GM23338 (cell line): ENCODE measurements at regions not wholly inside any gene's neighbourhood (a gene's known extent, or its start where the extent isn't known, plus 50 kb on each side); places are given as distances from the start of the nearest gene placed in this dataset.

Experiments used
- CTCF ChIP-seq, 2 experiments: fragments of 200-600 bp in 1 of 2; sonication (generic) in 1 of 2; conservative IDR thresholded peaks; 2 replicates each; pipeline versions ENCODE4 v1.5.1 to v1.6.1; 2016 to 2017; ENCODE audit warnings: antibody characterized with exemption in 2 of 2, low read depth in 2 of 2, mild to moderate bottlenecking in 2 of 2, moderate library complexity in 1 of 2
- ETS1 ChIP-seq: IDR thresholded peaks from 2 replicates; pipeline ENCODE4 v1.6.1; 2016; ENCODE audit warnings: antibody characterized with exemption
- EZH2 ChIP-seq: fragments of 200-600 bp; sonication (generic); IDR thresholded peaks from one replicate; pipeline ENCODE4 v1.8.0; 2017; ENCODE audit warnings: antibody characterized with exemption, mild to moderate bottlenecking, low read depth; ENCODE audit not compliant: unreplicated experiment
- JUNB ChIP-seq: IDR thresholded peaks from one replicate; pipeline ENCODE4 v1.6.1; 2016; ENCODE audit warnings: antibody characterized with exemption; ENCODE audit not compliant: unreplicated experiment
- STAT1 ChIP-seq: IDR thresholded peaks from one replicate; pipeline ENCODE4 v1.6.1; 2016; ENCODE audit warnings: antibody characterized with exemption; ENCODE audit not compliant: unreplicated experiment

- TF ChIP-seq CTCF (conservative IDR thresholded peaks at IDR 0.05; ENCODE audit: low read depth in 2 of 2), result peak; percentile 47 to 69
- TF ChIP-seq EZH2, result no peak
- no peak for TF ChIP-seq ETS1
- TF ChIP-seq STAT1, result no peak
- TF ChIP-seq JUNB, result no peak
These were observed 116.4 kb upstream of the TJP1 start for GRCh38 chr15:29938361-29939335.
